HEK293 (cell line): ENCODE measurements at regions not wholly inside any gene's neighbourhood (a gene's known extent, or its start where the extent isn't known, plus 50 kb on each side); places are given as distances from the start of the nearest gene placed in this dataset.

ENCODE experiments used
- CTCF ChIA-PET: fragments of 350-600 bp; formaldehyde crosslinking; extraction: SDS; loops from one replicate; lab custom pipeline; 2021; ENCODE audit warnings: antibody characterized with exemption; lab: Yijun Ruan, JAX
- POLR2A ChIA-PET: fragments of 300-600 bp; formaldehyde crosslinking; extraction: SDS; loops from one replicate; lab custom pipeline; 2020; ENCODE audit warnings: antibody characterized with exemption, inconsistent platforms; lab: Yijun Ruan, JAX
- H3K27ac ChIP-seq: fragments of 200-500 bp; sonication (Bioruptor generic); 2 replicates; pipeline ENCODE4 v1.5.1; 2014; ENCODE audit warnings: low read depth, low read length, control low read depth, inconsistent platforms; ENCODE audit errors: extremely low read depth
- H3K36me3 ChIP-seq, 2 experiments: fragments of 200-500 bp in 1 of 2; sonication (Bioruptor generic) in 1 of 2; 1 replicate in 1 of 2; 2 replicates in 1 of 2; pipeline ENCODE4 v1.5.1; 2014 to 2017; ENCODE audit warnings: inconsistent platforms in 2 of 2, low read length in 2 of 2; ENCODE audit not compliant: control insufficient read depth in 2 of 2, insufficient read depth in 1 of 2
- H3K4me1 ChIP-seq: fragments of 200-500 bp; sonication (Bioruptor generic); 2 replicates; pipeline ENCODE4 v1.5.1; 2014; ENCODE audit warnings: mild to moderate bottlenecking, low read length, inconsistent platforms; ENCODE audit not compliant: control insufficient read depth, insufficient read depth
- H3K4me3 ChIP-seq: 2 replicates; pipeline ENCODE4 v1.5.1; 2011; ENCODE audit warnings: low read depth, mild to moderate bottlenecking, control low read depth, low read length, moderate library complexity
- H3K9me3 ChIP-seq: fragments of 200-500 bp; sonication (Bioruptor generic); 2 replicates; pipeline ENCODE4 v1.5.1; 2014; ENCODE audit warnings: low read depth, low read length, inconsistent platforms; ENCODE audit not compliant: control insufficient read depth, insufficient read depth
- GLIS1 ChIP-seq: fragments of 450-650 bp; formaldehyde crosslinking; IDR thresholded peaks from 2 replicates; pipeline ENCODE4 v1.5.1; 2016; ENCODE audit warnings: missing biosample characterization, missing genetic modification characterization
- HOXC10 ChIP-seq: sonication (generic); formaldehyde crosslinking; IDR thresholded peaks from 2 replicates; pipeline ENCODE4 v1.8.1; 2023; ENCODE audit warnings: mild to moderate bottlenecking, missing genetic modification reagents
- OSR2 ChIP-seq: fragments of 450-650 bp; formaldehyde crosslinking; IDR thresholded peaks from 2 replicates; pipeline ENCODE4 v1.5.1; 2016; ENCODE audit warnings: missing biosample characterization, missing genetic modification characterization
- SALL2 ChIP-seq: fragments of 450-650 bp; formaldehyde crosslinking; IDR thresholded peaks from 2 replicates; pipeline ENCODE4 v1.5.0; 2017; ENCODE audit warnings: missing biosample characterization, mild to moderate bottlenecking, missing genetic modification characterization, borderline replicate concordance
- SCRT2 ChIP-seq: fragments of 450-650 bp; formaldehyde crosslinking; IDR thresholded peaks from 2 replicates; pipeline ENCODE4 v1.5.1; 2016; ENCODE audit warnings: missing biosample characterization, missing genetic modification characterization
- ZFP3 ChIP-seq: fragments of 450-650 bp; formaldehyde crosslinking; IDR thresholded peaks from 2 replicates; pipeline ENCODE4 v1.5.1; 2016; ENCODE audit warnings: low read depth, missing biosample characterization, missing genetic modification characterization
- ZNF114 ChIP-seq: fragments of 450-650 bp; formaldehyde crosslinking; IDR thresholded peaks from 2 replicates; pipeline ENCODE4 v1.5.0; 2017; ENCODE audit warnings: missing biosample characterization, missing genetic modification characterization
- ZNF138 ChIP-seq: fragments of 450-650 bp; formaldehyde crosslinking; IDR thresholded peaks from 2 replicates; pipeline ENCODE4 v1.5.1; 2016; ENCODE audit warnings: missing biosample characterization, missing genetic modification characterization, borderline replicate concordance
- ZNF23 ChIP-seq: fragments of 450-650 bp; formaldehyde crosslinking; IDR thresholded peaks from 2 replicates; pipeline ENCODE4 v1.5.1; 2016; ENCODE audit warnings: missing biosample characterization, missing genetic modification characterization, borderline replicate concordance
- ZNF24 ChIP-seq: fragments of 450-650 bp; formaldehyde crosslinking; IDR thresholded peaks from 2 replicates; pipeline ENCODE4 v1.5.1; 2016; ENCODE audit warnings: missing biosample characterization, missing genetic modification characterization
- ZNF266 ChIP-seq: fragments of 450-650 bp; formaldehyde crosslinking; IDR thresholded peaks from 2 replicates; pipeline ENCODE4 v1.5.1; 2016; ENCODE audit warnings: missing biosample characterization, missing genetic modification characterization, low read depth
- ZNF302 ChIP-seq: fragments of 450-650 bp; formaldehyde crosslinking; IDR thresholded peaks from 2 replicates; pipeline ENCODE4 v1.5.1; 2016; ENCODE audit warnings: missing biosample characterization, missing genetic modification characterization, low read depth
- ZNF404 ChIP-seq: fragments of 450-650 bp; formaldehyde crosslinking; IDR thresholded peaks from 2 replicates; pipeline ENCODE4 v1.5.1; 2017; ENCODE audit warnings: missing biosample characterization, missing genetic modification characterization
- ZNF426 ChIP-seq: fragments of 450-650 bp; formaldehyde crosslinking; IDR thresholded peaks from 2 replicates; pipeline ENCODE4 v1.5.1; 2017; ENCODE audit warnings: missing biosample characterization, missing genetic modification characterization, mild to moderate bottlenecking, inconsistent platforms, moderate library complexity
- ZNF433 ChIP-seq: fragments of 450-650 bp; formaldehyde crosslinking; IDR thresholded peaks from 2 replicates; pipeline ENCODE4 v1.5.1; 2016; ENCODE audit warnings: missing biosample characterization, missing genetic modification characterization, low read depth
- ZNF677 ChIP-seq: fragments of 450-650 bp; IDR thresholded peaks from 2 replicates; pipeline ENCODE4 v1.5.0; 2018; ENCODE audit warnings: missing biosample characterization, mild to moderate bottlenecking, missing genetic modification characterization, moderate library complexity
- ZNF707 ChIP-seq: fragments of 450-650 bp; formaldehyde crosslinking; IDR thresholded peaks from 2 replicates; pipeline ENCODE4 v1.5.1; 2016; ENCODE audit warnings: missing biosample characterization, missing genetic modification characterization
- ZSCAN30 ChIP-seq: fragments of 450-650 bp; IDR thresholded peaks from 2 replicates; pipeline ENCODE4 v1.5.1; 2018; ENCODE audit warnings: missing biosample characterization, mild to moderate bottlenecking, missing genetic modification characterization, moderate library complexity
- TF ChIP-seq, protein P1 (sequence below): fragments of 450-650 bp; formaldehyde crosslinking; IDR thresholded peaks from 2 replicates; pipeline ENCODE4 v1.5.1; 2016; ENCODE audit warnings: missing biosample characterization, missing genetic modification characterization
- TF ChIP-seq, protein P2 (sequence below): fragments of 450-650 bp; formaldehyde crosslinking; conservative IDR thresholded peaks from 2 replicates; pipeline ENCODE4 v1.5.1; 2016; ENCODE audit warnings: low read depth, missing biosample characterization, missing genetic modification characterization

DNA sequence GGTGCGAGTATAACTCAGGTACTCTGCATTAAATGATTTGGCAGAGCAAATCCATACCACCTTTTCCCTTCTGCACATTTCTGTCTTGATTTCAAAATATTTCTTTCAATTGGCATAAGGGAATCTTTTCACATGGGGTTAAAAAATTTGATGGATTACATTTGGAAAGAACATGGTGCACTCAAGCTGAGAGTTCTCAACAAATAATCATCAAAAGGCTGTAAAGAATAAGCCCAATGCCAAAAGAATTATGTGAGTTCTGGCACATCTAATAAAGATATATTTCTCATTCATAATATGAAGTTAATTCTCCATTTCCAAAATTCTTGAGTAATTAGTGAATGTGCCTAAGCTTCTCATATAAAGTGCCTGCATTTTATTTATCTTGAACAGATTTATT lies 223.1 kb downstream of the GPR37 start:
- Histone ChIP-seq H3K4me1 (no peaks in the 10 kb centered on the region), H3K9me3 (no peaks in the 10 kb centered on the region), H3K36me3 (no peaks in the 10 kb centered on the region), H3K4me3 (no peak overlapping the region), H3K27ac (no peak overlapping the region)
- CTCF ChIA-PET, result no interaction called here
- no peak for TF ChIP-seq ZNF266
- TF ChIP-seq HOXC10 (CRISPR knock-in tag), result no peak
- no peak for TF ChIP-seq ZNF138 (tag by site-specific recombination)
- no peak for TF ChIP-seq ZSCAN30 (tag by site-specific recombination)
- TF ChIP-seq ZNF426 (tag by site-specific recombination), result no peak
- TF ChIP-seq ZNF404 (tag by site-specific recombination), result no peak
- TF ChIP-seq ZNF677 (tag by site-specific recombination), result no peak
- TF ChIP-seq ZNF707 (tag by site-specific recombination), result no peak
- POLR2A ChIA-PET, result no interaction called here

DNA sequence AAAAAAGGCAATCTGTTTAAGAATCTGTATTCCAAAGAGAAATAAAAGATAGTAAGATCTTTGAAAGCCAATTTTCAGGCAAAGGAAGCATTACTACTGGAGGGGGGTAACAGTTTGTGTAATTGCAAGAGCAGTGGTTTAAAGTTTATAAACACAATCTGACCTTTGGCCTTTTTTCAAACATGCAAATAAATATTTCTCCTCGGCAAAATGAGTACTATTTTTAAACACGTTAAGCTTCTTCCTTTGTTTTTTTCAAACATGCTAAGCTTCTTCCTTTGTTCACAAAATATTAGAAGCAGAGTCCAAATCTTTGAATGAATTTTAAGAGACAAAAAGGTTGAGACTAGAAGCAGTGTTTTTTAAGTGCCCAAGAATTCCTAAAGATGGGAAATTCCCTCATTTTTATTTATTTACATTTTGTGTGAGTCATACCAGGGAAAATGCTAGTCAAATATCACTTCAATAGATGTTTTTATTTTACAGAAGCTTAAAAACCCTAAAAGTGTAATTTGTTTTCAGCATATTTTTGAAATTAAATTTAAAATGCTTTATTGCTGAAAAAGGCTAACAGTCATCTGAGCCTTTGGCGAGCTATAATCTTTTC lies 229.3 kb downstream of the GPR37 start:
- no peaks in the 10 kb centered on the region for H3K9me3 ChIP-seq
- ChIA-PET CTCF (interaction anchor here (0.7 kb wide), 1 partner anchor 1084 kb away, joined by 5 read pairs; no protein-coding TSS in a partner anchor), POLR2A (no interaction called here)
- no peaks in the 10 kb centered on the region for H3K36me3 ChIP-seq
- no peak for TF ChIP-seq ZNF433 (tag by site-specific recombination)
- TF ChIP-seq ZNF23 (tag by site-specific recombination), result no peak
- no peak for TF ChIP-seq SALL2 (tag by site-specific recombination)
- TF ChIP-seq ZNF114 (tag by site-specific recombination), result no peak
- TF ChIP-seq OSR2 (tag by site-specific recombination), result no peak
- TF ChIP-seq, protein P1, sequence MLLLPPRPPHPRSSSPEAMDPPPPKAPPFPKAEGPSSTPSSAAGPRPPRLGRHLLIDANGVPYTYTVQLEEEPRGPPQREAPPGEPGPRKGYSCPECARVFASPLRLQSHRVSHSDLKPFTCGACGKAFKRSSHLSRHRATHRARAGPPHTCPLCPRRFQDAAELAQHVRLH (tag by site-specific recombination), result no peak
- TF ChIP-seq SCRT2 (tag by site-specific recombination), result no peak
- no peak for TF ChIP-seq ZNF302 (tag by site-specific recombination)
- TF ChIP-seq ZNF24 (tag by site-specific recombination), result no peak
- TF ChIP-seq ZFP3 (tag by site-specific recombination), result no peak
- TF ChIP-seq, protein P2, sequence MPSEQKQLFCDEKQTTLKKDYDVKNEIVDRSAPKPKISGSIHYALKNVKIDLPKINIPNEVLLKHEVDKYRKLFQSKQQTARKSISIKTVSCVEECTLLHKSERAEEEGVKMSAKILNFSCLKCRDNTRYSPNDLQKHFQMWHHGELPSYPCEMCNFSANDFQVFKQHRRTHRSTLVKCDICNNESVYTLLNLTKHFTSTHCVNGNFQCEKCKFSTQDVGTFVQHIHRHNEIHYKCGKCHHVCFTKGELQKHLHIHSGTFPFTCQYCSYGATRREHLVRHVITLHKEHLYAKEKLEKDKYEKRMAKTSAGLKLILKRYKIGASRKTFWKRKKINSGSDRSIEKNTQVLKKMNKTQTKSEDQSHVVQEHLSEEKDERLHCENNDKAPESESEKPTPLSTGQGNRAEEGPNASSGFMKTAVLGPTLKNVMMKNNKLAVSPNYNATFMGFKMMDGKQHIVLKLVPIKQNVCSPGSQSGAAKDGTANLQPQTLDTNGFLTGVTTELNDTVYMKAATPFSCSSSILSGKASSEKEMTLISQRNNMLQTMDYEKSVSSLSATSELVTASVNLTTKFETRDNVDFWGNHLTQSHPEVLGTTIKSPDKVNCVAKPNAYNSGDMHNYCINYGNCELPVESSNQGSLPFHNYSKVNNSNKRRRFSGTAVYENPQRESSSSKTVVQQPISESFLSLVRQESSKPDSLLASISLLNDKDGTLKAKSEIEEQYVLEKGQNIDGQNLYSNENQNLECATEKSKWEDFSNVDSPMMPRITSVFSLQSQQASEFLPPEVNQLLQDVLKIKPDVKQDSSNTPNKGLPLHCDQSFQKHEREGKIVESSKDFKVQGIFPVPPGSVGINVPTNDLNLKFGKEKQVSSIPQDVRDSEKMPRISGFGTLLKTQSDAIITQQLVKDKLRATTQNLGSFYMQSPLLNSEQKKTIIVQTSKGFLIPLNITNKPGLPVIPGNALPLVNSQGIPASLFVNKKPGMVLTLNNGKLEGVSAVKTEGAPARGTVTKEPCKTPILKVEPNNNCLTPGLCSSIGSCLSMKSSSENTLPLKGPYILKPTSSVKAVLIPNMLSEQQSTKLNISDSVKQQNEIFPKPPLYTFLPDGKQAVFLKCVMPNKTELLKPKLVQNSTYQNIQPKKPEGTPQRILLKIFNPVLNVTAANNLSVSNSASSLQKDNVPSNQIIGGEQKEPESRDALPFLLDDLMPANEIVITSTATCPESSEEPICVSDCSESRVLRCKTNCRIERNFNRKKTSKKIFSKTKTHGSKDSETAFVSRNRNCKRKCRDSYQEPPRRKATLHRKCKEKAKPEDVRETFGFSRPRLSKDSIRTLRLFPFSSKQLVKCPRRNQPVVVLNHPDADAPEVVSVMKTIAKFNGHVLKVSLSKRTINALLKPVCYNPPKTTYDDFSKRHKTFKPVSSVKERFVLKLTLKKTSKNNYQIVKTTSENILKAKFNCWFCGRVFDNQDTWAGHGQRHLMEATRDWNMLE (tag by site-specific recombination), result no peak
- TF ChIP-seq GLIS1 (tag by site-specific recombination), result no peak
- H3K4me3 ChIP-seq, result no peak overlapping the region
- no peaks in the 10 kb centered on the region for H3K4me1 ChIP-seq
- no peak overlapping the region for H3K27ac ChIP-seq
